ENCODE measurements at regions not wholly inside any gene's neighbourhood (a gene's known extent, or its start where the extent isn't known, plus 50 kb on each side); places are given as distances from the start of the nearest gene placed in this dataset.

DNA sequence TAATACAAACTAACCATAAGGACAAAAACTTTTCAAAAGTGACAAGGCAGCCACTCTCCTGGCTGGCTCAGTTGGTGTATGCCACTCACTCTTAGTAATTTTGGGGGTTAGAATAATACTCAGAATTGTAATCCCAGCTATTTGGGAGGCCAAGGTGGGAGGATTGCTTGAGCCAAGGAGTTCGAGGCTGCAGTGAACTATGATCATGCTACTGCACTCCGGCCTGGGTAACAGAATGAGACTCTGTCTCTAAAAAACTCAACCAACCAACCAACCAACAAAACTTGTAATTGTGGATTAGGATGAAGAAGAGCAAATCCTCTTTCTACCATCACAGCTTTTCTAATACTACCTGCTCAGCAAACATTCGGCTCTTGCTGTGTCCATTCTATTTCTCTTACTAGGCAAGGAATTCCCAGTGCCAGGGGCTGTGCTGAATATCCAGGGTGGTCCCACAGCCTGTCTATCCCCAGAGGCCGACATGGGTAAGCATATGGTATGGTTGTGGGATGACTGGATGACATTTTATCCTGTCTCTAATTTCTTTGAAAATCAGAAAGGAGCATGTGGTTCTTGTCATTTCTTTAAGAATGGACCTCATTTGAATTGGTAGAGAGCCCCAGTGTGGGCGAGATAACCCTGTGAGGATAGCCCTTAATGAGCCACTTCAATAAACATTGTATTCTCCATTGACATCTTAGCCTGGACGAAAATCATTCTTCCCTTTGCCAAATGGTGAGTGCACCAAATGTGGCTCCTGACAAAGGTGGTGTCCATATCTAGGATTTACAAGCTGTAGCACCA, 220.1 kb downstream of the MYCN start:
- TF ChIP-seq, protein P1, sequence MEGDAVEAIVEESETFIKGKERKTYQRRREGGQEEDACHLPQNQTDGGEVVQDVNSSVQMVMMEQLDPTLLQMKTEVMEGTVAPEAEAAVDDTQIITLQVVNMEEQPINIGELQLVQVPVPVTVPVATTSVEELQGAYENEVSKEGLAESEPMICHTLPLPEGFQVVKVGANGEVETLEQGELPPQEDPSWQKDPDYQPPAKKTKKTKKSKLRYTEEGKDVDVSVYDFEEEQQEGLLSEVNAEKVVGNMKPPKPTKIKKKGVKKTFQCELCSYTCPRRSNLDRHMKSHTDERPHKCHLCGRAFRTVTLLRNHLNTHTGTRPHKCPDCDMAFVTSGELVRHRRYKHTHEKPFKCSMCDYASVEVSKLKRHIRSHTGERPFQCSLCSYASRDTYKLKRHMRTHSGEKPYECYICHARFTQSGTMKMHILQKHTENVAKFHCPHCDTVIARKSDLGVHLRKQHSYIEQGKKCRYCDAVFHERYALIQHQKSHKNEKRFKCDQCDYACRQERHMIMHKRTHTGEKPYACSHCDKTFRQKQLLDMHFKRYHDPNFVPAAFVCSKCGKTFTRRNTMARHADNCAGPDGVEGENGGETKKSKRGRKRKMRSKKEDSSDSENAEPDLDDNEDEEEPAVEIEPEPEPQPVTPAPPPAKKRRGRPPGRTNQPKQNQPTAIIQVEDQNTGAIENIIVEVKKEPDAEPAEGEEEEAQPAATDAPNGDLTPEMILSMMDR (IDR thresholded peaks at IDR 0.05; ENCODE audit: low read length) = no peak
- TF ChIP-seq EZH2 (IDR thresholded peaks at IDR 0.05; ENCODE audit: borderline replicate concordance, low read length) = no peak
